ENCODE measurements at regions not wholly inside any gene's neighbourhood (a gene's known extent, or its start where the extent isn't known, plus 50 kb on each side); places are given as distances from the start of the nearest gene placed in this dataset.

- DNase-seq = no peak
Measured at GRCh38 chr22:22825213-22825593, 62.4 kb upstream of the IGLL5 start.

GRCh38 chr22:22827187-22827939, 60.3 kb upstream of the IGLL5 start:
- DNase-seq = no peak

- DNase-seq = no peak
Measured at GRCh38 chr22:22830193-22830592, 57.4 kb upstream of the IGLL5 start.

- DNase-seq = no peak
Measured at GRCh38 chr22:22830957-22831688, 56.5 kb upstream of the IGLL5 start.

- DNase-seq = no peak
Measured at GRCh38 chr22:22833059-22833458, 54.6 kb upstream of the IGLL5 start.

- no peak for DNase-seq
Measured at GRCh38 chr22:22833488-22833887, 54.1 kb upstream of the IGLL5 start.

GRCh38 chr22:22834204-22834603, 53.4 kb upstream of the IGLL5 start:
- DNase-seq = no peak

- peak; percentile 46 for DNase-seq
Measured at GRCh38 chr22:22834783-22835182, 52.8 kb upstream of the IGLL5 start.

GRCh38 chr22:22835242-22835641, 52.4 kb upstream of the IGLL5 start:
- no peak for DNase-seq

- DNase-seq = no peak
Measured at GRCh38 chr22:22835771-22836291, 51.8 kb upstream of the IGLL5 start.

- DNase-seq = no peak
Measured at GRCh38 chr22:22836635-22837034, 51.0 kb upstream of the IGLL5 start.

Measured in islet precursor cell (in vitro differentiated cells).